AG10803 (cell line): ENCODE measurements at regions not wholly inside any gene's neighbourhood (a gene's known extent, or its start where the extent isn't known, plus 50 kb on each side); places are given as distances from the start of the nearest gene placed in this dataset.

Experiments used
- DNase-seq: peaks from one replicate; pipeline ENCODE4 v3.0.0; 2010; ENCODE audit warnings: low read depth
- H3K4me3 ChIP-seq: 2 replicates; pipeline ENCODE4 v1.5.1; 2011; ENCODE audit warnings: mild to moderate bottlenecking, low read length, control low read depth
- TF ChIP-seq, protein P1 (sequence below): conservative IDR thresholded peaks from 2 replicates; pipeline ENCODE4 v1.5.1; 2011; ENCODE audit warnings: mild to moderate bottlenecking, low read length, control low read depth, inconsistent platforms

GRCh38 chrX:150143721-150144440 lies 205.6 kb upstream of the EOLA2 start:
- TF ChIP-seq, protein P1, sequence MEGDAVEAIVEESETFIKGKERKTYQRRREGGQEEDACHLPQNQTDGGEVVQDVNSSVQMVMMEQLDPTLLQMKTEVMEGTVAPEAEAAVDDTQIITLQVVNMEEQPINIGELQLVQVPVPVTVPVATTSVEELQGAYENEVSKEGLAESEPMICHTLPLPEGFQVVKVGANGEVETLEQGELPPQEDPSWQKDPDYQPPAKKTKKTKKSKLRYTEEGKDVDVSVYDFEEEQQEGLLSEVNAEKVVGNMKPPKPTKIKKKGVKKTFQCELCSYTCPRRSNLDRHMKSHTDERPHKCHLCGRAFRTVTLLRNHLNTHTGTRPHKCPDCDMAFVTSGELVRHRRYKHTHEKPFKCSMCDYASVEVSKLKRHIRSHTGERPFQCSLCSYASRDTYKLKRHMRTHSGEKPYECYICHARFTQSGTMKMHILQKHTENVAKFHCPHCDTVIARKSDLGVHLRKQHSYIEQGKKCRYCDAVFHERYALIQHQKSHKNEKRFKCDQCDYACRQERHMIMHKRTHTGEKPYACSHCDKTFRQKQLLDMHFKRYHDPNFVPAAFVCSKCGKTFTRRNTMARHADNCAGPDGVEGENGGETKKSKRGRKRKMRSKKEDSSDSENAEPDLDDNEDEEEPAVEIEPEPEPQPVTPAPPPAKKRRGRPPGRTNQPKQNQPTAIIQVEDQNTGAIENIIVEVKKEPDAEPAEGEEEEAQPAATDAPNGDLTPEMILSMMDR: no peak
- DNase-seq: no peak
- H3K4me3 ChIP-seq: no peak overlapping the region

DNA sequence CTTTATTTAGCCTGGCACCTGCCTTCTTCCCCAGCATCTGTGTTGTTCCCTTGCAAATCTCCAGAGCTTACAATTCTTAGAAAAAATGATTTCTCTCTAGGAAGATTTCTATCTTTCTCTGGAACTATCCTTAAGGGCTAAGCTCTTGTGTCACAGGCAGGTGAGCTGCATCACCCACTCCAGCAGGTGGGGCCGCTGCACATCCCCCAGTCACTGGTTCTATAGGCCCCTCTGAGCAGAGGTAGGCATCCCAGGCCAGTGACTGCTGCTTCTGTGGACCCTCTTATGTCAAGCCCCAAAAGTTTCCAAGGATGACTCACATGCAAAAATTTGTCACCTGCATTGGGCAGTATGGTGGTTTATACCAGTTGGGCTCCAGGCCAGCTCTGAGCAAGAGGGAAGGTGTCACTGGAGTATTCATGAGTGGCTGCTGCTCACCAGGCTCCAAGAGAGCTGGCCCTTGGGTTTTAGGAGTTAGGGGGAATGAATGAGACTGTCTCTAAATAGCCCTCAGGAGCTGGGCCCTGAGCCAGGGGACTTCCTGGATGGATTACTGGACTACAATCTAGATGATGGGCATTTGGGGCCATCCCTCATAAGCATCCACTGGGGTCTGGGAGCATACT lies 208.1 kb upstream of the EOLA2 start:
- DNase-seq: no peak
- TF ChIP-seq, protein P1: no peak
- no peak overlapping the region for H3K4me3 ChIP-seq

- no peak overlapping the region for H3K4me3 ChIP-seq
- TF ChIP-seq, protein P1: no peak
- DNase-seq: no peak
These were observed 210.7 kb upstream of the EOLA2 start for GRCh38 chrX:150148749-150149672.

DNA sequence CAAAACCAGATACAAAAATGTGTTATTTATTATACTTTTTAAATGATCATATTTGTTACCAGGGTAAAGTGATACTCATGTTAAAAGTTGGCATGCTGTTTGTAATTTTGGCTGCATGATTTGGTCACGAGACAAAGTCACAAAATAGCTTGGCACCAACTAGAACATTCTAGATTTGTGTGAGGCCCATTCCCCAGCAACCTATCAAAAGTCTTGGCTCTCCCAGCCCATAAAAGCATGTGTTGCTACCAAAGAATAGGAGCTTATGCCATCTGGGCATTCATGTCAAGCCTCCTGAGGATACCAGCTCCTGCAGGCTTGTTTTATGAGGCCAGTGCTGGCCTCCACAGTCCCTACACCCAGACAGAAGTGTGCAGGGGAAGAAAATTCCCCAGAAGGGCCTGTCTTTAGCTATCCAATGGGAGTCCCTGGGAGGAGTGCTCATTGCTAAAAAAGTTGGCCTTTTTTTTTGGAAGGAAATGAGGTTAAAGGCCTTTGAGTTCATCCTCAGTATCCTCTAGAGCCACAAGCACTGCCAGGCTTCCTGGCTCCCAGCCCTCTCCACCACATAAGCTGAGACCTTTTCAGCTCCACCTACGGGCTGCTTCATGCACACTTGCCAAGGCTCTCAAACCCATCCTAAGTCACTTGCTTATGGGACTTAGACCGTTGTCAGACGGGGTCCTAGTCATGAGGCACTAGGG lies 211.9 kb upstream of the EOLA2 start:
- no peak overlapping the region for H3K4me3 ChIP-seq
- peak; percentile 44 for DNase-seq
- TF ChIP-seq, protein P1: no peak

DNA sequence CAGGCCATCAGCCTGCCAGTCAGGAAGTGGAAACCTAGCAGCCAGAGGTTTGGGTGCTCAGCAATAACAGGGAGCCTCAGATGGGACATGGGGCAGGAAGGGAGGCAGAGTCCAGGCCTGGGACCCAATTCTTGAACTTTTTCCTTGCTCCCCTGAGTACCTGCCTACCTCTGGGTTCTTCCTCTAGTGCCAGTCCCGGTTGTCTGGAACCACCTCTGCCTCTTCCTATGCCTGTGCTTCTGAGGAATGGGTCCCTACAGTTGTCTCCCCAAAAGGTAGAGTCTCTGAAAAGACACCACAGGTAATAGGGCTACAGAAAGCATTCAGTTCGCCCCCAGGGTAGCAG lies 212.4 kb upstream of the MAMLD1 start:
- no peak for DNase-seq
- TF ChIP-seq, protein P1: no peak
- H3K4me3 ChIP-seq: no peak overlapping the region

GRCh38 chrX:150152036-150152435 lies 211.1 kb upstream of the MAMLD1 start:
- H3K4me3 ChIP-seq: no peak overlapping the region
- DNase-seq: no peak
- TF ChIP-seq, protein P1: no peak
